ENCODE measurements at regions not wholly inside any gene's neighbourhood (a gene's known extent, or its start where the extent isn't known, plus 50 kb on each side); places are given as distances from the start of the nearest gene placed in this dataset.

DNA sequence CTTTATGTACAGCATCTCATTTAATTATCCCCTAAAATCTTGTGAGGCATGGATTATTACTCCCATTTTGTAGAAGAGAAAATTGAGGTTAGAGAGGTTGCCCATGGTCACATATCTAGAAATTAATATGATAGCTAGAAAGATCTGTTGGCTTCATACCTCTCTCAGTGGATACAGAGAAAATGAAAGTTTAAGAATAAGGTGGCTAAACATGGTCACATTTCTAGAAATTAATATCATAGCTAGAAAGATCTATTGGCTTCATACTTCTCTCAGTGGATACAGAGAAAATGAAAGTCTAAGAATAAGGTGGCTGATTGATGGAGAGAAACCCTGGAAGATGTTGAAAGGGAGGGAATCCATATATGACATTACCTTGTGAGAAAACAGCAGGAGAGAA, 260.7 kb upstream of the MAN1A1 start:
- intact Hi-C loops (cut with DNase I; ENCODE audit: low total_unique reads) = no loop called here

DNA sequence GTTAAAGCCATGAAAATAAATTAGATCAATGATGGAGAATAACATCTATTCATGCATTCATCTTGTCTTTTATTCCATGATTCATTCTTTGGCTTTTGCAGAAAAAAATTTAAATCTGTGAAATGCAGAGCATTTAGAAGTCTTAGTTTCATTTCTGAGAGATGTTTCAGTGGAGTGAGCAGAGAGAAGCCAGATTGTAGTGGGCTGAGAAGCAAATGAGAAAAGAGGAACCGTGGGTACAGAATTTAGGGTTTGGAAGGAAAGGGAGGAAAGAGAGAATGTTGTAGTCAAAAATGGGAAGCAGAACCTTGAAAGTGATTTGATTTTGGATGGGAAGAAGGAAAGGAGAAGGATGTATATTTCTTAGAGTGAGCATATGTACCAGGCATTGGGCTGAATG, 260.3 kb upstream of the MAN1A1 start:
- H3K36me3 ChIP-seq = no peaks in the 10 kb centered on the region
- intact Hi-C loops (cut with DNase I; ENCODE audit: low total_unique reads) = no loop called here
- DNase-seq = no peak
- no peaks in the 10 kb centered on the region for H3K9me3 ChIP-seq
- H3K27ac ChIP-seq = no peak overlapping the region
- no peak overlapping the region for H3K4me3 ChIP-seq
- peaks cover 0 to 3% of the 10 kb centered on the region in 2 donors for H3K27me3 ChIP-seq
- TF ChIP-seq, protein P1, sequence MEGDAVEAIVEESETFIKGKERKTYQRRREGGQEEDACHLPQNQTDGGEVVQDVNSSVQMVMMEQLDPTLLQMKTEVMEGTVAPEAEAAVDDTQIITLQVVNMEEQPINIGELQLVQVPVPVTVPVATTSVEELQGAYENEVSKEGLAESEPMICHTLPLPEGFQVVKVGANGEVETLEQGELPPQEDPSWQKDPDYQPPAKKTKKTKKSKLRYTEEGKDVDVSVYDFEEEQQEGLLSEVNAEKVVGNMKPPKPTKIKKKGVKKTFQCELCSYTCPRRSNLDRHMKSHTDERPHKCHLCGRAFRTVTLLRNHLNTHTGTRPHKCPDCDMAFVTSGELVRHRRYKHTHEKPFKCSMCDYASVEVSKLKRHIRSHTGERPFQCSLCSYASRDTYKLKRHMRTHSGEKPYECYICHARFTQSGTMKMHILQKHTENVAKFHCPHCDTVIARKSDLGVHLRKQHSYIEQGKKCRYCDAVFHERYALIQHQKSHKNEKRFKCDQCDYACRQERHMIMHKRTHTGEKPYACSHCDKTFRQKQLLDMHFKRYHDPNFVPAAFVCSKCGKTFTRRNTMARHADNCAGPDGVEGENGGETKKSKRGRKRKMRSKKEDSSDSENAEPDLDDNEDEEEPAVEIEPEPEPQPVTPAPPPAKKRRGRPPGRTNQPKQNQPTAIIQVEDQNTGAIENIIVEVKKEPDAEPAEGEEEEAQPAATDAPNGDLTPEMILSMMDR (IDR thresholded peaks at IDR 0.05) = no peak
- TF ChIP-seq POLR2A (IDR thresholded peaks at IDR 0.05) = no peak
- H3K4me1 ChIP-seq = no peaks in the 10 kb centered on the region

More for the DNA sequence above, 260.7 kb upstream of the MAN1A1 start:
- no peak for DNase-seq
- no peak overlapping the region for H3K4me3 ChIP-seq
- H3K27me3 ChIP-seq = peaks cover 0 to 3% of the 10 kb centered on the region in 2 donors
- H3K36me3 ChIP-seq = no peaks in the 10 kb centered on the region
- TF ChIP-seq, protein P1 (IDR thresholded peaks at IDR 0.05) = no peak
- TF ChIP-seq POLR2A (IDR thresholded peaks at IDR 0.05) = no peak
- H3K4me1 ChIP-seq = no peaks in the 10 kb centered on the region
- no peaks in the 10 kb centered on the region for H3K9me3 ChIP-seq
- H3K27ac ChIP-seq = no peak overlapping the region

DNA sequence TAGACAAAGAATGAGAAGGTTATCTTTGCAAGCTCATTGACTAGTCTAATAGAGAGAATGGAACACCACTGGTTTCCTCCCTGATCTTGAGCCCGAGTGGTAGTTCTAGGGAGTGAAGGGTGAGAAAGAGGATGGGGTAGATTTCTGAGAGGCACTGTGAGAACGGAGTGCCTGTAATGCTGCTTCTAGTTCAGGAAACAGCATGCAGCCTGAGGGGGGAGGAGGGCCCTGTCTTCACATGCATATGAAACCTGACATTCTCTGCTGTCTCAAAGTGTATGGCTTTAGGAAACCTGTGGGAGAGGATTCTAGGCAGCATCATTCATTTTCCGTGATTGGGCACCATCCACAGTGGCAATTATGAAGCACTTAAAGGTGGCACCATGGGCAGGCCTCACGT, 259.4 kb upstream of the MAN1A1 start:
- DNase-seq = no peak
- Histone ChIP-seq H3K27ac (no peak overlapping the region), H3K4me3 (no peak overlapping the region), H3K27me3 (peaks cover 0 to 3% of the 10 kb centered on the region in 2 donors), H3K9me3 (no peaks in the 10 kb centered on the region), H3K36me3 (no peaks in the 10 kb centered on the region), H3K4me1 (no peaks in the 10 kb centered on the region)
- TF ChIP-seq POLR2A (IDR thresholded peaks at IDR 0.05) = no peak
- TF ChIP-seq, protein P1 (IDR thresholded peaks at IDR 0.05) = no peak
- intact Hi-C loops (cut with DNase I; ENCODE audit: low total_unique reads) = no loop called here

DNA sequence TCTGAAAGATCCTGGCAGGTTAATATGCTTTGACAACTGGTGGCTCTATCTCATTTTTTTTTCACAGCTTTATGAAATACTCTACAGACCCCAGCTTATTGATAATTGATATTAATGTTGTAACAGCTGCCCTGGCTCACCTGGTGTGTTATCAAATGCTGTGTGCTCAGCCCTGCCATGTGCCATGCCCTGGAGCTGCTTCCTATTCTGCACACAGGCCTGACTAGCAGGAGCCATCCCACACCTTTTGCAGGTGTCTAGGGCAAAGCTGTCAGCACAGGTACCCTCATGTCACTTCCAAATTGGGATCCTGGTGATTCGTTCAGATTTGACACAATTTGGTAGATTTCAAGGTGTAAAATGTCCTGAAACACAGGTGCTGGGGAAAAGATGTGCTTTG, 254.6 kb upstream of the MAN1A1 start:
- no peaks in the 10 kb centered on the region for H3K36me3 ChIP-seq
- no peaks in the 10 kb centered on the region for H3K4me1 ChIP-seq
- no peak overlapping the region for H3K27ac ChIP-seq
- peaks cover 0 to 3% of the 10 kb centered on the region in 2 donors for H3K27me3 ChIP-seq
- TF ChIP-seq POLR2A (IDR thresholded peaks at IDR 0.05) = no peak
- TF ChIP-seq, protein P1 (IDR thresholded peaks at IDR 0.05) = no peak
- H3K4me3 ChIP-seq = no peak overlapping the region
- no peaks in the 10 kb centered on the region for H3K9me3 ChIP-seq
- intact Hi-C loops (cut with DNase I; ENCODE audit: low total_unique reads) = no loop called here
- no peak for DNase-seq

DNA sequence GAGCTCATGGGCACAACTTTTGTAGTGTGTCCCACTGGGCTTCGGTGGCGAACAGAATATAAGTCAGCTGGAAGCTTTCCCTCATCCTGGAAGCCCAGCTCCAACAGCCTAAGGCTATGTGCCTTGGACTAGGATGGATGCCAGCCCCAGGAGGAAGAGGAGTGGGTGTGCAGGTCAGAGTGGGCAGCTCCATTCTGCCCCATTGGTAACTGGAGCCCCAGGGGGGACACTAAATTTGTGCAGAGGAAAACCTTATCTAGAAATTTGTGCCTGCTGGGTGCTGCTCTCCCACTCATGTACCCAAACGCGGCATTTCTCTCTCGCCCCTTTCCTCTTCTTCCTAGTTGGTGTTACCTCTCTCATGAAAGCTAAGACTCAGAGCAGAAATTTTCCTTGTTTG, 253.9 kb upstream of the MAN1A1 start:
- H3K36me3 ChIP-seq = no peaks in the 10 kb centered on the region
- H3K4me1 ChIP-seq = no peaks in the 10 kb centered on the region
- no peaks in the 10 kb centered on the region for H3K9me3 ChIP-seq
- H3K27ac ChIP-seq = no peak overlapping the region
- no peak overlapping the region for H3K4me3 ChIP-seq
- H3K27me3 ChIP-seq = peaks cover 0 to 3% of the 10 kb centered on the region in 2 donors
- no peak for TF ChIP-seq POLR2A (IDR thresholded peaks at IDR 0.05)
- TF ChIP-seq, protein P1 (IDR thresholded peaks at IDR 0.05) = no peak
- intact Hi-C loops (cut with DNase I; ENCODE audit: low total_unique reads) = no loop called here
- DNase-seq = no peak

Measured in uterus (tissue), 3 donors.